ENCODE measurements at regions not wholly inside any gene's neighbourhood (a gene's known extent, or its start where the extent isn't known, plus 50 kb on each side); places are given as distances from the start of the nearest gene placed in this dataset.

- H3K4me2 ChIP-seq (ENCODE audit: low read length): no peak overlapping the region
- CTCF ChIA-PET: interaction anchor here (1.0 kb wide), 1 partner anchor 8 kb away, joined by 4 read pairs; no protein-coding TSS in a partner anchor
- ATAC-seq (no peak), DNase-seq (ENCODE audit: low read depth, low spot score) (no peak)
- intact Hi-C loops (cut with micrococcal nuclease): no loop called here
- BruUV-seq (replicated peaks): no TSS peak
- no peak overlapping the region for H3K27ac ChIP-seq (ENCODE audit: low read depth, low read length)
- no peaks in the 10 kb centered on the region for H3K4me1 ChIP-seq (ENCODE audit: control insufficient read depth in 1 of 2, insufficient read depth in 2 of 2, low read length in 2 of 2)
- H3K9me3 ChIP-seq (ENCODE audit: control insufficient read depth in 1 of 2, insufficient read depth in 1 of 2, low read depth in 1 of 2, low read length in 2 of 2): no peaks in the 10 kb centered on the region
- H2AFZ ChIP-seq (ENCODE audit: low read depth, low read length, poor library complexity, severe bottlenecking): no peak overlapping the region
- H4K20me1 ChIP-seq (ENCODE audit: insufficient read depth): no peaks in the 10 kb centered on the region
- POLR2A ChIA-PET: no interaction called here
- H3K79me2 ChIP-seq (ENCODE audit: insufficient read depth, low read length): no peaks in the 10 kb centered on the region
- TF ChIP-seq POLR2AphosphoS5 (IDR thresholded peaks at IDR 0.05; ENCODE audit: low read depth, low read length) (no peak), YY1 (IDR thresholded peaks at IDR 0.05; ENCODE audit: extremely low read depth, insufficient replicate concordance, low read depth, low read length) (no peak), ELF1 (IDR thresholded peaks at IDR 0.05; ENCODE audit: borderline replicate concordance, low read depth) (no peak), EZH2phosphoT487 (IDR thresholded peaks at IDR 0.05; ENCODE audit: borderline replicate concordance) (no peak), ATF3 (IDR thresholded peaks at IDR 0.05) (no peak), CBX3 (IDR thresholded peaks at IDR 0.05; ENCODE audit: low read depth) (no peak), TCF7L2 (IDR thresholded peaks at IDR 0.05; ENCODE audit: borderline replicate concordance, extremely low read depth, insufficient read depth, insufficient read length) (no peak), EZH2 (IDR thresholded peaks at IDR 0.05) (no peak), SP1 (IDR thresholded peaks at IDR 0.05; ENCODE audit: low read depth) (no peak), RAD21 (IDR thresholded peaks at IDR 0.05; ENCODE audit: low read depth) (no peak), REST (IDR thresholded peaks at IDR 0.05; ENCODE audit: low read depth) (no peak), POLR2A (IDR thresholded peaks at IDR 0.05; ENCODE audit: borderline replicate concordance, extremely low read depth, insufficient read depth, insufficient read length) (no peak), CEBPB (IDR thresholded peaks at IDR 0.05; ENCODE audit: low read depth) (no peak), FOSL1 (IDR thresholded peaks at IDR 0.05; ENCODE audit: low read depth) (no peak), SIN3A (IDR thresholded peaks at IDR 0.05; ENCODE audit: low read depth) (no peak), SRF (IDR thresholded peaks at IDR 0.05; ENCODE audit: low read depth) (no peak)
- TF ChIP-seq, protein P1, sequence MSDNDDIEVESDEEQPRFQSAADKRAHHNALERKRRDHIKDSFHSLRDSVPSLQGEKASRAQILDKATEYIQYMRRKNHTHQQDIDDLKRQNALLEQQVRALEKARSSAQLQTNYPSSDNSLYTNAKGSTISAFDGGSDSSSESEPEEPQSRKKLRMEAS (IDR thresholded peaks at IDR 0.05): no peak
- TF ChIP-seq, protein P2, sequence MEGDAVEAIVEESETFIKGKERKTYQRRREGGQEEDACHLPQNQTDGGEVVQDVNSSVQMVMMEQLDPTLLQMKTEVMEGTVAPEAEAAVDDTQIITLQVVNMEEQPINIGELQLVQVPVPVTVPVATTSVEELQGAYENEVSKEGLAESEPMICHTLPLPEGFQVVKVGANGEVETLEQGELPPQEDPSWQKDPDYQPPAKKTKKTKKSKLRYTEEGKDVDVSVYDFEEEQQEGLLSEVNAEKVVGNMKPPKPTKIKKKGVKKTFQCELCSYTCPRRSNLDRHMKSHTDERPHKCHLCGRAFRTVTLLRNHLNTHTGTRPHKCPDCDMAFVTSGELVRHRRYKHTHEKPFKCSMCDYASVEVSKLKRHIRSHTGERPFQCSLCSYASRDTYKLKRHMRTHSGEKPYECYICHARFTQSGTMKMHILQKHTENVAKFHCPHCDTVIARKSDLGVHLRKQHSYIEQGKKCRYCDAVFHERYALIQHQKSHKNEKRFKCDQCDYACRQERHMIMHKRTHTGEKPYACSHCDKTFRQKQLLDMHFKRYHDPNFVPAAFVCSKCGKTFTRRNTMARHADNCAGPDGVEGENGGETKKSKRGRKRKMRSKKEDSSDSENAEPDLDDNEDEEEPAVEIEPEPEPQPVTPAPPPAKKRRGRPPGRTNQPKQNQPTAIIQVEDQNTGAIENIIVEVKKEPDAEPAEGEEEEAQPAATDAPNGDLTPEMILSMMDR (IDR thresholded peaks at IDR 0.05 in 2 of 3, conservative IDR thresholded peaks at IDR 0.05 in 1 of 3; ENCODE audit: borderline replicate concordance in 1 of 3, insufficient read depth in 1 of 3, low read depth in 2 of 3, low read length in 2 of 3): no peak
- H3K9me2 ChIP-seq (ENCODE audit: insufficient read depth): no peaks in the 10 kb centered on the region
- RAD21 ChIA-PET (ENCODE audit: low non-redundant PET in 1 of 2, low total read pairs in 2 of 2, uncharacterized antibody in 2 of 2, unreplicated experiment in 2 of 2): no interaction called here
- H3K27me3 ChIP-seq (ENCODE audit: insufficient read depth, low read length): peaks cover 21% of the 10 kb centered on the region
- H3K4me3 ChIP-seq (replicated peaks in 1 of 2; ENCODE audit: low read depth in 1 of 2, low read length in 2 of 2): no peak overlapping the region
- no peaks in the 10 kb centered on the region for H3K36me3 ChIP-seq (ENCODE audit: control insufficient read depth in 1 of 2, insufficient read depth in 2 of 2, low read length in 2 of 2)
- no peak overlapping the region for H3K9ac ChIP-seq (ENCODE audit: low read length)
These were observed 54.7 kb downstream of the GJD2 start for GRCh38 chr15:34699968-34700640.
